SK-N-SH treated with all-trans-retinoic acid at 6 μM for 48 hours (cell line): ENCODE measurements at regions not wholly inside any gene's neighbourhood (a gene's known extent, or its start where the extent isn't known, plus 50 kb on each side); places are given as distances from the start of the nearest gene placed in this dataset.
"Not testable (repeated sequence)": the region's sequence is repeated elsewhere in the genome, so short reads cannot be mapped to it uniquely, and the experiment has no call there.

Experiments used
- ATAC-seq: fragments of 200-7000 bp; cut with Tn5 transposase; 3 replicates; pipeline ENCODE4 v1.9.1; 2020; ENCODE audit warnings: mild to moderate bottlenecking, moderate library complexity
- ARNTL ChIP-seq: fragments of 450-650 bp; formaldehyde crosslinking; IDR thresholded peaks from 2 replicates; pipeline ENCODE4 v1.5.0; 2020; ENCODE audit warnings: low read depth, mild to moderate bottlenecking, moderate library complexity, borderline replicate concordance
- BACH2 ChIP-seq: fragments of 250-450 bp; sonication (Bioruptor Pico); IDR thresholded peaks from 2 replicates; pipeline ENCODE4 v1.9.0; 2021; ENCODE audit warnings: mild to moderate bottlenecking, borderline replicate concordance
- CSDC2 ChIP-seq: fragments of 250-450 bp; sonication (Bioruptor Pico); IDR thresholded peaks from 2 replicates; pipeline ENCODE4 v1.5.0; 2020; ENCODE audit warnings: mild to moderate bottlenecking, moderate library complexity
- GLIS3 ChIP-seq: fragments of 250-450 bp; sonication (Bioruptor Pico); IDR thresholded peaks from 2 replicates; pipeline ENCODE4 v1.5.0; 2020; ENCODE audit warnings: mild to moderate bottlenecking, moderate library complexity
- ISL1 ChIP-seq: fragments of 250-450 bp; sonication (Bioruptor Pico); IDR thresholded peaks from 2 replicates; pipeline ENCODE4 v2.1.2; 2022; ENCODE audit warnings: mild to moderate bottlenecking, moderate library complexity
- OSR1 ChIP-seq: fragments of 250-450 bp; sonication (Bioruptor Pico); IDR thresholded peaks from 2 replicates; pipeline ENCODE4 v1.8.0; 2022; ENCODE audit warnings: moderate library complexity, mild to moderate bottlenecking, inconsistent platforms
- PPARA ChIP-seq: fragments of 250-450 bp; sonication (Bioruptor Pico); IDR thresholded peaks from 2 replicates; pipeline ENCODE4 v1.5.0; 2020; ENCODE audit warnings: mild to moderate bottlenecking, borderline replicate concordance
- RARB ChIP-seq: fragments of 250-450 bp; sonication (Bioruptor Pico); IDR thresholded peaks from 2 replicates; pipeline ENCODE4 v1.8.0; 2021; ENCODE audit warnings: mild to moderate bottlenecking, moderate library complexity
- TCF4 ChIP-seq: fragments of 250-450 bp; sonication (Bioruptor Pico); IDR thresholded peaks from 2 replicates; pipeline ENCODE4 v1.8.0; 2021; ENCODE audit warnings: mild to moderate bottlenecking, moderate library complexity, borderline replicate concordance
- TOX ChIP-seq: fragments of 250-450 bp; sonication (Bioruptor Pico); IDR thresholded peaks from 2 replicates; pipeline ENCODE4 v1.8.0; 2021; ENCODE audit warnings: mild to moderate bottlenecking, moderate library complexity, borderline replicate concordance
- ZC3H10 ChIP-seq: fragments of 250-450 bp; sonication (Bioruptor Pico); IDR thresholded peaks from 2 replicates; pipeline ENCODE4 v1.5.1; 2021; ENCODE audit warnings: mild to moderate bottlenecking, moderate library complexity
- ZFP3 ChIP-seq: fragments of 250-450 bp; sonication (Bioruptor Pico); IDR thresholded peaks from 2 replicates; pipeline ENCODE4 v1.5.0; 2020; ENCODE audit warnings: mild to moderate bottlenecking, moderate library complexity
- ZFP30 ChIP-seq: fragments of 450-650 bp; formaldehyde crosslinking; IDR thresholded peaks from 2 replicates; pipeline ENCODE4 v1.5.0; 2022; ENCODE audit warnings: mild to moderate bottlenecking, moderate library complexity
- ZNF565 ChIP-seq: fragments of 450-650 bp; formaldehyde crosslinking; conservative IDR thresholded peaks from 2 replicates; pipeline ENCODE4 v1.5.0; 2020; ENCODE audit warnings: low read depth, mild to moderate bottlenecking, moderate library complexity
- ZNF8 ChIP-seq: fragments of 450-650 bp; formaldehyde crosslinking; IDR thresholded peaks from 2 replicates; pipeline ENCODE4 v1.5.0; 2020; ENCODE audit warnings: mild to moderate bottlenecking, moderate library complexity
- TF ChIP-seq, protein P1 (sequence below): fragments of 250-450 bp; sonication (Bioruptor Pico); IDR thresholded peaks from 2 replicates; pipeline ENCODE4 v1.5.1; 2020; ENCODE audit warnings: low read depth, mild to moderate bottlenecking, moderate library complexity
- TF ChIP-seq, protein P2 (sequence below): fragments of 250-450 bp; sonication (Bioruptor Pico); IDR thresholded peaks from 2 replicates; pipeline ENCODE4 v1.5.0; 2020; ENCODE audit warnings: mild to moderate bottlenecking, moderate library complexity
- TF ChIP-seq, protein P3 (sequence below): fragments of 250-450 bp; sonication (Bioruptor Pico); IDR thresholded peaks from 2 replicates; pipeline ENCODE4 v1.8.0; 2020; ENCODE audit warnings: mild to moderate bottlenecking, moderate library complexity, borderline replicate concordance
- TF ChIP-seq, protein P4 (sequence below): fragments of 250-450 bp; sonication (Bioruptor Pico); IDR thresholded peaks from 2 replicates; pipeline ENCODE4 v1.5.1; 2021; ENCODE audit warnings: mild to moderate bottlenecking, moderate library complexity

DNA sequence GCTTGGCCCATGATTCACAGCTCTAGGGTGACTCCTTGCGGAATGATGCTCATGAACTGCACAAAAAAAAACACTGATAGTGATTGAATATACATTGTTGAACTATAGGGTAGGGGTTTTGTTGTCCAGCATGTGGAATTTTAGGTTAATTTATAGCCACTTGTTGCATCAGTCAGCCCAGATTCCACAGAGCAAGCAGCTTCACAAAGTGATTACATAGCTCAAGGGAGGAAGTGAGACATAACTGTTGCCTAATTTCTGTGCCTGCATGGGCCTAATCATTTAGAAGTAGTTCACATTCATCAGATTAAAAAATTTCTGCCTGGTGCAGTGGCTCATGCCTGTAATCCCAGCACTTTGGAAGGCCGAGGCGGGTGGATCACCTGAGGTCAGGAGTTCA is 142.2 kb upstream of the ZNF722 start:
- not testable (repeated sequence) for ATAC-seq

DNA sequence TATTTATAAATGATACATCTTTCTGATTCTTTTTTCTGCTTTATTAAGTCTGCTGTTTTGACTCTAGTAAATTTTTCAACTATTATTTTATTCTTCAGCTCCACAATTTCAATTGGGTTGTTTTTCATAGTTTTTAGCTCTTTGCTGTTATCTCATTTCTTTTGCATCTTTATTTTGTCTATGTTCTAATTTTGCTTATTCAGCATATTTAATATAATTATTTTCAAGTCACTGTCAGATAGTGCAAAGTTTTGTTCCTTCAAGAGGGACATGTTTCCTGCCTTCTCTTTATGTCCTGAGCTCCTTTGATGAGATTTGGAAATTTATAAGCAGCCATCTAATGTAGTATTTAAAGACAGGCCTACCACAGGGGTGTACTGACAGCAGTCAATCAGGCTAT is 131.5 kb upstream of the ZNF722 start:
- no peak for ATAC-seq
- TF ChIP-seq ZFP3 (CRISPR knock-in tag) (no peak), ZC3H10 (CRISPR knock-in tag) (no peak), TOX (CRISPR knock-in tag) (no peak), TCF4 (no peak), ZNF8 (CRISPR knock-in tag) (no peak), OSR1 (no peak), ZNF565 (CRISPR knock-in tag) (no peak), BACH2 (CRISPR knock-in tag) (no peak), PPARA (CRISPR knock-in tag) (no peak), GLIS3 (CRISPR knock-in tag) (no peak), ZFP30 (CRISPR knock-in tag) (no peak), ARNTL (no peak), RARB (CRISPR knock-in tag) (no peak), CSDC2 (CRISPR knock-in tag) (no peak)
- TF ChIP-seq, protein P1, sequence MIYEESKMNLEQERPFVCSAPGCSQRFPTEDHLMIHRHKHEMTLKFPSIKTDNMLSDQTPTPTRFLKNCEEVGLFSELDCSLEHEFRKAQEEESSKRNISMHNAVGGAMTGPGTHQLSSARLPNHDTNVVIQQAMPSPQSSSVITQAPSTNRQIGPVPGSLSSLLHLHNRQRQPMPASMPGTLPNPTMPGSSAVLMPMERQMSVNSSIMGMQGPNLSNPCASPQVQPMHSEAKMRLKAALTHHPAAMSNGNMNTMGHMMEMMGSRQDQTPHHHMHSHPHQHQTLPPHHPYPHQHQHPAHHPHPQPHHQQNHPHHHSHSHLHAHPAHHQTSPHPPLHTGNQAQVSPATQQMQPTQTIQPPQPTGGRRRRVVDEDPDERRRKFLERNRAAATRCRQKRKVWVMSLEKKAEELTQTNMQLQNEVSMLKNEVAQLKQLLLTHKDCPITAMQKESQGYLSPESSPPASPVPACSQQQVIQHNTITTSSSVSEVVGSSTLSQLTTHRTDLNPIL (CRISPR knock-in tag): no peak
- TF ChIP-seq, protein P2, sequence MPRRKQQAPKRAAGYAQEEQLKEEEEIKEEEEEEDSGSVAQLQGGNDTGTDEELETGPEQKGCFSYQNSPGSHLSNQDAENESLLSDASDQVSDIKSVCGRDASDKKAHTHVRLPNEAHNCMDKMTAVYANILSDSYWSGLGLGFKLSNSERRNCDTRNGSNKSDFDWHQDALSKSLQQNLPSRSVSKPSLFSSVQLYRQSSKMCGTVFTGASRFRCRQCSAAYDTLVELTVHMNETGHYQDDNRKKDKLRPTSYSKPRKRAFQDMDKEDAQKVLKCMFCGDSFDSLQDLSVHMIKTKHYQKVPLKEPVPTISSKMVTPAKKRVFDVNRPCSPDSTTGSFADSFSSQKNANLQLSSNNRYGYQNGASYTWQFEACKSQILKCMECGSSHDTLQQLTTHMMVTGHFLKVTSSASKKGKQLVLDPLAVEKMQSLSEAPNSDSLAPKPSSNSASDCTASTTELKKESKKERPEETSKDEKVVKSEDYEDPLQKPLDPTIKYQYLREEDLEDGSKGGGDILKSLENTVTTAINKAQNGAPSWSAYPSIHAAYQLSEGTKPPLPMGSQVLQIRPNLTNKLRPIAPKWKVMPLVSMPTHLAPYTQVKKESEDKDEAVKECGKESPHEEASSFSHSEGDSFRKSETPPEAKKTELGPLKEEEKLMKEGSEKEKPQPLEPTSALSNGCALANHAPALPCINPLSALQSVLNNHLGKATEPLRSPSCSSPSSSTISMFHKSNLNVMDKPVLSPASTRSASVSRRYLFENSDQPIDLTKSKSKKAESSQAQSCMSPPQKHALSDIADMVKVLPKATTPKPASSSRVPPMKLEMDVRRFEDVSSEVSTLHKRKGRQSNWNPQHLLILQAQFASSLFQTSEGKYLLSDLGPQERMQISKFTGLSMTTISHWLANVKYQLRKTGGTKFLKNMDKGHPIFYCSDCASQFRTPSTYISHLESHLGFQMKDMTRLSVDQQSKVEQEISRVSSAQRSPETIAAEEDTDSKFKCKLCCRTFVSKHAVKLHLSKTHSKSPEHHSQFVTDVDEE (CRISPR knock-in tag): no peak
- TF ChIP-seq, protein P3, sequence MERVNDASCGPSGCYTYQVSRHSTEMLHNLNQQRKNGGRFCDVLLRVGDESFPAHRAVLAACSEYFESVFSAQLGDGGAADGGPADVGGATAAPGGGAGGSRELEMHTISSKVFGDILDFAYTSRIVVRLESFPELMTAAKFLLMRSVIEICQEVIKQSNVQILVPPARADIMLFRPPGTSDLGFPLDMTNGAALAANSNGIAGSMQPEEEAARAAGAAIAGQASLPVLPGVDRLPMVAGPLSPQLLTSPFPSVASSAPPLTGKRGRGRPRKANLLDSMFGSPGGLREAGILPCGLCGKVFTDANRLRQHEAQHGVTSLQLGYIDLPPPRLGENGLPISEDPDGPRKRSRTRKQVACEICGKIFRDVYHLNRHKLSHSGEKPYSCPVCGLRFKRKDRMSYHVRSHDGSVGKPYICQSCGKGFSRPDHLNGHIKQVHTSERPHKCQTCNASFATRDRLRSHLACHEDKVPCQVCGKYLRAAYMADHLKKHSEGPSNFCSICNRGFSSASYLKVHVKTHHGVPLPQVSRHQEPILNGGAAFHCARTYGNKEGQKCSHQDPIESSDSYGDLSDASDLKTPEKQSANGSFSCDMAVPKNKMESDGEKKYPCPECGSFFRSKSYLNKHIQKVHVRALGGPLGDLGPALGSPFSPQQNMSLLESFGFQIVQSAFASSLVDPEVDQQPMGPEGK (CRISPR knock-in tag): no peak
- TF ChIP-seq, protein P4, sequence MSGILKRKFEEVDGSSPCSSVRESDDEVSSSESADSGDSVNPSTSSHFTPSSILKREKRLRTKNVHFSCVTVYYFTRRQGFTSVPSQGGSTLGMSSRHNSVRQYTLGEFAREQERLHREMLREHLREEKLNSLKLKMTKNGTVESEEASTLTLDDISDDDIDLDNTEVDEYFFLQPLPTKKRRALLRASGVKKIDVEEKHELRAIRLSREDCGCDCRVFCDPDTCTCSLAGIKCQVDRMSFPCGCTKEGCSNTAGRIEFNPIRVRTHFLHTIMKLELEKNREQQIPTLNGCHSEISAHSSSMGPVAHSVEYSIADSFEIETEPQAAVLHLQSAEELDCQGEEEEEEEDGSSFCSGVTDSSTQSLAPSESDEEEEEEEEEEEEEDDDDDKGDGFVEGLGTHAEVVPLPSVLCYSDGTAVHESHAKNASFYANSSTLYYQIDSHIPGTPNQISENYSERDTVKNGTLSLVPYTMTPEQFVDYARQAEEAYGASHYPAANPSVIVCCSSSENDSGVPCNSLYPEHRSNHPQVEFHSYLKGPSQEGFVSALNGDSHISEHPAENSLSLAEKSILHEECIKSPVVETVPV (CRISPR knock-in tag): no peak

DNA sequence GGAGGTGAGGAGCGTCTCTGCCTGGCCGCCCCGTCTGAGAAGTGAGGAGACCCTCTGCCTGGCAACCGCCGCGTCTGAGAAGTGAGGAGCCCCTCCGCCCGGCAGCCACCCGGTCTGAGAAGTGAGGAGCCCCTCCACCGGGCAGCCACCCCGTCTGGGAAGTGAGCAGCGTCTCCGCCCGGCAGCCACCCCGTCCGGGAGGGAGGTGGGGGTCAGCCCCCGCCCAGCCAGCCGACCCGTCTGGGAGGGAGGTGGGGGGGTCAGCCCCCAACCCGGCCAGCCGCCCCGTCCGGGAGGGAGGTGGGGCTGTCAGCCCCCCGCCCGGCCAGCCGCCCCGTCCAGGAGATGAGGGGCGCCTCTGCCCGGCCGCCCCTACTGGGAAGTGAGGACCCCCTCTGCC is 124.4 kb upstream of the ZNF722 start:
- not testable (repeated sequence) for ATAC-seq

DNA sequence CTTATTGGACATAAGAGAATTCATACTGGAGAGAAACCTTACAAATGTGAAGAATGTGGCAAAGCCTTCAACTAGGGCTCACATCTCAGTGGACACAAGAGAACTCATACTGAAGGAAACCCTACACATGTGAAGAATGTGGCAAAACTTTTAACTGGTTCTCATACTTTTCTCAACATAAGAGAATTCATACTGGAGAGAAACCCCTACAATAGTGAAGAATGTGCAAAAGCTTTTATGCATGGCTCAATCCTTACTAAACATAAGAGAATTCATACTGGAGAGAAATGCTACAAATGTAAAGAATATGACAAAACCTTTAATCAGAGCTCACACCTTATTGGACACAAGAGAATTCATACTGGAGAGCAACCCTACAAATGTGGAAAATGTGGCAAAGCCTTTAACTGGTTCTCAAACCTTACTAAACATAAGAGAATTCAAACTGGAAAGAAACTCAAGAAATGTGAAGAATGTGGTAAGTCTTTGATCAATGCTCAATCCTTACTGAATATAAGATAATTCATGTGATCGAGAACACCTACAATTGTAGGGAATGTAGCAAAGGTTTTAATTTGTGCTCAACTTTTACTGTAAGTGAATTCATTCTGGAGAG is 121.8 kb upstream of the ZNF722 start:
- TF ChIP-seq ZNF565 (CRISPR knock-in tag): no peak

DNA sequence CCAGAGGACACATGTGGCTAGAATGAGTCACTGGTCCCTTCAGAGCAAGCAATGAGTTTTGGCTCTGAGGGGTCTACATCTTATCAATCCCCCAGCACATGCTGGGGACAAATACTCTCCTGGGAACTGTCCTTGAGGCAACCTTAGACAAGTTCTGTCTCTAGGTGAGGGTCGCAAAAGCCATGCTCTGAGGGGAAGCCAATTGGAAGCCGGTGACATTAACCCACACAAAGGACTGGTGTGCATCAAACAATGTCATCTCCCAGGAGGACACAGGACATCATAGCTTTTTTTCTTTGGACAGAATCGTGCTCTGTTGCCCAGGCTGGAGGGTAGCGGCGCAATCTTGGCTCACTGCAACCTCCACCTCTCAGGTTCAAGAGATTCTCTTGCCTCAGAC is 111.6 kb upstream of the ZNF722 start:
- ATAC-seq: no peak
- no peak for TF ChIP-seq BACH2 (CRISPR knock-in tag)
- TF ChIP-seq ISL1: no peak
- TF ChIP-seq, protein P3 (CRISPR knock-in tag): no peak
- TF ChIP-seq, protein P1 (CRISPR knock-in tag): no peak
- TF ChIP-seq ZFP3 (CRISPR knock-in tag): no peak
- TF ChIP-seq, all 23 proteins: peak for 0

More for the DNA sequence above, 121.8 kb upstream of the ZNF722 start:
- ATAC-seq: no peak
